ENCODE measurements at regions not wholly inside any gene's neighbourhood (a gene's known extent, or its start where the extent isn't known, plus 50 kb on each side); places are given as distances from the start of the nearest gene placed in this dataset.
"Not testable (repeated sequence)": the region's sequence is repeated elsewhere in the genome, so short reads cannot be mapped to it uniquely, and the experiment has no call there.

GRCh38 chr9:90981726-90982125, 180.1 kb downstream of the SYK start:
- DNase-seq, result no peak

GRCh38 chr9:90983394-90983793, 181.8 kb downstream of the SYK start:
- no peak for DNase-seq

GRCh38 chr9:90985631-90986030, 184.0 kb downstream of the SYK start:
- DNase-seq, result no peak

GRCh38 chr9:90986161-90986560, 184.5 kb downstream of the SYK start:
- no peak for DNase-seq

- no peak for DNase-seq
Measured at GRCh38 chr9:90987566-90987965, 185.9 kb downstream of the SYK start.

- no peak for DNase-seq
Measured at GRCh38 chr9:90988318-90988717, 186.7 kb downstream of the SYK start.

GRCh38 chr9:90991953-90992352, 190.3 kb downstream of the SYK start:
- no peak for DNase-seq

GRCh38 chr9:90995516-90995915, 193.9 kb downstream of the SYK start:
- DNase-seq, result no peak

GRCh38 chr9:90996154-90997065, 194.8 kb downstream of the SYK start:
- DNase-seq, result no peak

- DNase-seq, result no peak
Measured at GRCh38 chr9:90998573-90998972, 197.0 kb downstream of the SYK start.

- DNase-seq, result no peak
Measured at GRCh38 chr9:90999425-91000397, 198.1 kb downstream of the SYK start.

- no peak for DNase-seq
Measured at GRCh38 chr9:91001146-91001611, 199.6 kb downstream of the SYK start.

- no peak for DNase-seq
Measured at GRCh38 chr9:91004484-91004883, 202.9 kb downstream of the SYK start.

GRCh38 chr9:91004992-91005391, 203.4 kb downstream of the SYK start:
- no peak for DNase-seq

- DNase-seq, result no peak
Measured at GRCh38 chr9:91006046-91006445, 204.4 kb downstream of the SYK start.

- no peak for DNase-seq
Measured at GRCh38 chr9:91008568-91008967, 206.9 kb downstream of the SYK start.

GRCh38 chr9:91011891-91012290, 210.3 kb downstream of the SYK start:
- DNase-seq, result no peak

- peak; percentile 71 for DNase-seq
Measured at GRCh38 chr9:91012933-91013841, 211.6 kb downstream of the SYK start.

- no peak for DNase-seq
Measured at GRCh38 chr9:91017245-91017644, 215.6 kb downstream of the SYK start.

- DNase-seq, result not testable (repeated sequence)
Measured at GRCh38 chr9:91019871-91020270, 218.3 kb downstream of the SYK start.

GRCh38 chr9:91021656-91022055, 220.0 kb downstream of the SYK start:
- peak; percentile 59 for DNase-seq

- no peak for DNase-seq
Measured at GRCh38 chr9:91023741-91024140, 222.1 kb downstream of the SYK start.

Measured in activated CD4-positive, alpha-beta T cell treated with anti-CD3 and anti-CD28 coated beads, Interleukin-2, amount 50 U/mL, for 16 hours (primary cell).